ENCODE measurements at regions not wholly inside any gene's neighbourhood (a gene's known extent, or its start where the extent isn't known, plus 50 kb on each side); places are given as distances from the start of the nearest gene placed in this dataset.

GRCh38 chr19:46932346-46932745 is 71.5 kb downstream of the ARHGAP35 start:
- TF ChIP-seq EZH2 (IDR thresholded peaks at IDR 0.05; ENCODE audit: borderline replicate concordance, low read length) = no peak
- TF ChIP-seq, protein P1, sequence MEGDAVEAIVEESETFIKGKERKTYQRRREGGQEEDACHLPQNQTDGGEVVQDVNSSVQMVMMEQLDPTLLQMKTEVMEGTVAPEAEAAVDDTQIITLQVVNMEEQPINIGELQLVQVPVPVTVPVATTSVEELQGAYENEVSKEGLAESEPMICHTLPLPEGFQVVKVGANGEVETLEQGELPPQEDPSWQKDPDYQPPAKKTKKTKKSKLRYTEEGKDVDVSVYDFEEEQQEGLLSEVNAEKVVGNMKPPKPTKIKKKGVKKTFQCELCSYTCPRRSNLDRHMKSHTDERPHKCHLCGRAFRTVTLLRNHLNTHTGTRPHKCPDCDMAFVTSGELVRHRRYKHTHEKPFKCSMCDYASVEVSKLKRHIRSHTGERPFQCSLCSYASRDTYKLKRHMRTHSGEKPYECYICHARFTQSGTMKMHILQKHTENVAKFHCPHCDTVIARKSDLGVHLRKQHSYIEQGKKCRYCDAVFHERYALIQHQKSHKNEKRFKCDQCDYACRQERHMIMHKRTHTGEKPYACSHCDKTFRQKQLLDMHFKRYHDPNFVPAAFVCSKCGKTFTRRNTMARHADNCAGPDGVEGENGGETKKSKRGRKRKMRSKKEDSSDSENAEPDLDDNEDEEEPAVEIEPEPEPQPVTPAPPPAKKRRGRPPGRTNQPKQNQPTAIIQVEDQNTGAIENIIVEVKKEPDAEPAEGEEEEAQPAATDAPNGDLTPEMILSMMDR (IDR thresholded peaks at IDR 0.05; ENCODE audit: low read length) = no peak
